Stimulated activated CD4-positive, alpha-beta T cell treated with anti-CD3 and anti-CD28 coated beads, Interleukin-12 subunit alpha, Interleukin-12 subunit beta, amount 100 ng/mL, for 48 hours (primary cell): ENCODE measurements at regions not wholly inside any gene's neighbourhood (a gene's known extent, or its start where the extent isn't known, plus 50 kb on each side); places are given as distances from the start of the nearest gene placed in this dataset.
"Not testable (repeated sequence)": the region's sequence is repeated elsewhere in the genome, so short reads cannot be mapped to it uniquely, and the experiment has no call there.

Source experiments
- DNase-seq, 3 donors: peaks; one replicate each; pipeline ENCODE4 v3.0.0-alpha.2; 2020; ENCODE audit warnings: low read depth in 2 of 3, low spot score in 1 of 3

- DNase-seq, result no peak
Observed at GRCh38 chr21:27564684-27565301, 597.9 kb upstream of the ADAMTS5 start.

- DNase-seq, result no peak
Observed at GRCh38 chr21:27562303-27562702, 595.4 kb upstream of the ADAMTS5 start.

GRCh38 chr21:27561116-27561515 lies 594.2 kb upstream of the ADAMTS5 start:
- DNase-seq, result no peak

- DNase-seq, result no peak
Observed at GRCh38 chr21:27557356-27557755, 590.5 kb upstream of the ADAMTS5 start.

GRCh38 chr21:27555996-27556395 lies 589.1 kb upstream of the ADAMTS5 start:
- no peak for DNase-seq

GRCh38 chr21:27550287-27550686 lies 583.4 kb upstream of the ADAMTS5 start:
- DNase-seq, result no peak

- DNase-seq, result no peak
Observed at GRCh38 chr21:27548486-27548885, 581.6 kb upstream of the ADAMTS5 start.

- no peak for DNase-seq
Observed at GRCh38 chr21:27545754-27546349, 579.0 kb upstream of the ADAMTS5 start.

GRCh38 chr21:27542126-27542525 lies 575.2 kb upstream of the ADAMTS5 start:
- DNase-seq, result not testable (repeated sequence)

- no peak for DNase-seq
Observed at GRCh38 chr21:27536319-27536718, 569.4 kb upstream of the ADAMTS5 start.

- no peak for DNase-seq
Observed at GRCh38 chr21:27535188-27535587, 568.3 kb upstream of the ADAMTS5 start.

GRCh38 chr21:27534206-27534605 lies 567.3 kb upstream of the ADAMTS5 start:
- no peak for DNase-seq

- DNase-seq, result no peak
Observed at GRCh38 chr21:27532076-27532475, 565.2 kb upstream of the ADAMTS5 start.

GRCh38 chr21:27528697-27529096 lies 561.8 kb upstream of the ADAMTS5 start:
- no peak for DNase-seq

- no peak for DNase-seq
Observed at GRCh38 chr21:27526451-27526850, 559.6 kb upstream of the ADAMTS5 start.

- no peak for DNase-seq
Observed at GRCh38 chr21:27525780-27526179, 558.9 kb upstream of the ADAMTS5 start.

- DNase-seq, result no peak
Observed at GRCh38 chr21:27519361-27519760, 552.5 kb upstream of the ADAMTS5 start.

GRCh38 chr21:27517177-27517576 lies 550.3 kb upstream of the ADAMTS5 start:
- not testable (repeated sequence) for DNase-seq

GRCh38 chr21:27515676-27516075 lies 548.8 kb upstream of the ADAMTS5 start:
- no peak for DNase-seq

- no peak for DNase-seq
Observed at GRCh38 chr21:27513825-27514224, 546.9 kb upstream of the ADAMTS5 start.

- DNase-seq, result no peak
Observed at GRCh38 chr21:27513016-27513415, 546.1 kb upstream of the ADAMTS5 start.

- no peak for DNase-seq
Observed at GRCh38 chr21:27511233-27511632, 544.3 kb upstream of the ADAMTS5 start.

GRCh38 chr21:27507695-27508094 lies 540.8 kb upstream of the ADAMTS5 start:
- no peak for DNase-seq
